ENCODE measurements at regions not wholly inside any gene's neighbourhood (a gene's known extent, or its start where the extent isn't known, plus 50 kb on each side); places are given as distances from the start of the nearest gene placed in this dataset.

DNA sequence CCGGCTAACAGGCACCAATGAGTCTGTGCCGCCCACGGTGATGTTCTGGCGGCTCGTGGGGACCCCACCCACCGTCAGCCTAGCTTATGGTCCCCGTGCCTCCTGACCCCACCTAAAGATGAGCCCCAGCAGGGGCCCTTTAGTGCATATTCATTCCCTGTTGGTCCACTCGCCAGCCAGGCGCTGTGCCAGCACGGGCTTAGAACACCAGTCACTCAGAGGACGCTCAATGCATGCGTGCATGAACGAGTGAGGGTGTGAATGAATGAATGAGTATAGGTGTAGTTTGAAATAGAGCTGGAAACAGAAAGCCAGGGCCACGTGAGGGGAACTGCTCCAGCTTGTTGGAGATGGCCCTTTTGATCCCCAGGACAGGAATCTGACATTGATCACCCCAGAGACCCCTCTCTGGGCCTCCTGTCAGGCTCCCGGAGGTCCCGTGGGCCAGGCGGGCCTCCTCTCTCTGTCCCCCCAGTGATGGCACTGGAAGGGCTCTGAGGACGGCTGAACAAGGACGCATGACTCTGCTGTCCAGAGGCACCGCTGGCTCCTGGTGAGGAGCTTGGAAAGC, 193.9 kb upstream of the C14orf180 start:
- no peak overlapping the region for H3K27ac ChIP-seq
- H3K4me3 ChIP-seq: no peak overlapping the region
- no peak for TF ChIP-seq POLR2AphosphoS5 (IDR thresholded peaks at IDR 0.05)
- TF ChIP-seq EP300 (IDR thresholded peaks at IDR 0.05): no peak
- TF ChIP-seq, protein P1, sequence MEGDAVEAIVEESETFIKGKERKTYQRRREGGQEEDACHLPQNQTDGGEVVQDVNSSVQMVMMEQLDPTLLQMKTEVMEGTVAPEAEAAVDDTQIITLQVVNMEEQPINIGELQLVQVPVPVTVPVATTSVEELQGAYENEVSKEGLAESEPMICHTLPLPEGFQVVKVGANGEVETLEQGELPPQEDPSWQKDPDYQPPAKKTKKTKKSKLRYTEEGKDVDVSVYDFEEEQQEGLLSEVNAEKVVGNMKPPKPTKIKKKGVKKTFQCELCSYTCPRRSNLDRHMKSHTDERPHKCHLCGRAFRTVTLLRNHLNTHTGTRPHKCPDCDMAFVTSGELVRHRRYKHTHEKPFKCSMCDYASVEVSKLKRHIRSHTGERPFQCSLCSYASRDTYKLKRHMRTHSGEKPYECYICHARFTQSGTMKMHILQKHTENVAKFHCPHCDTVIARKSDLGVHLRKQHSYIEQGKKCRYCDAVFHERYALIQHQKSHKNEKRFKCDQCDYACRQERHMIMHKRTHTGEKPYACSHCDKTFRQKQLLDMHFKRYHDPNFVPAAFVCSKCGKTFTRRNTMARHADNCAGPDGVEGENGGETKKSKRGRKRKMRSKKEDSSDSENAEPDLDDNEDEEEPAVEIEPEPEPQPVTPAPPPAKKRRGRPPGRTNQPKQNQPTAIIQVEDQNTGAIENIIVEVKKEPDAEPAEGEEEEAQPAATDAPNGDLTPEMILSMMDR (IDR thresholded peaks at IDR 0.05): no peak
- TF ChIP-seq POLR2A (IDR thresholded peaks at IDR 0.05): no peak
- intact Hi-C loops (cut with DNase I; ENCODE audit: low total_unique reads): no loop called here
- no peak for DNase-seq
- peaks cover 0 to 8% (median 0%) of the 10 kb centered on the region in 4 donors for H3K4me1 ChIP-seq
- 78 to 80% (median 79%) methylated on average over 19 to 20 of the region's 20 CpGs for WGBS, 5 donors
- no peaks in the 10 kb centered on the region for H3K36me3 ChIP-seq
- H3K27me3 ChIP-seq: peaks cover 0 to 33% (median 8%) of the 10 kb centered on the region in 3 donors
- peaks cover 0 to 9% (median 7%) of the 10 kb centered on the region in 4 donors for H3K9me3 ChIP-seq

DNA sequence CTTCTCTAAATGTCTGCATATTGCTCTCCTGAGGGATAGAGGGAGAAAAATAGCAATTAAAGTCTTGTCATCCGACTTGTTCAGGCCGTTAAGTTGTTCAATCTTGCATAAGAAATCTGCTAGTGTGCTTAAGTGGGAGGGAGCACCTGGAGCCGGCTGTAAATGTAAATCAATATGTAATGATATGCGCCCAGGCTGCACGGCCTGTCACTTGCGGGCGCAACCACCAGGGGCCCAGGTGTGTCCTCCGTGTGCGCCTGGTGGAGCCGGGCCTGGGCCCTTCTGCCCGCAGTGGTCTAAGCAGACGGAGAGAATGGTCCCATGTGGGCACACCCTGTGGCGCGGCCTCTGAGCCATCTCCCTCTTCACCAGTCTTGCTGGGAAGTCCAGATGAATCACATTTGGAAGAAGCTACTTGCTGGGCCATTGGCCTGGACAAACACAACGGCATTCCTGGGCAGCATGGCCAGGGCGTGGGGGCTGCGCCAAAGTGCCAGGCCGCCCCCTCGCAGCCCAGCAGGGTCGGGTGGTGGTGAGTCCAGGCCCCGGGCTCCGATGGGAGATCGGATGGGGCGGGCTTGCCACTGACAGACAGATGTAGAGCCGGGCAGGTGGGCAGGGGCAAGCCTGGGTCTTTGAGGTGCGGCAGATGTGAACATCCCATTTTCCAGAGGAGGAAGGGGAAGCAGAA, 193.3 kb upstream of the C14orf180 start:
- Histone ChIP-seq H3K4me3 (no peak overlapping the region), H3K9me3 (peaks cover 0 to 2% (median under 1%) of the 10 kb centered on the region in 4 donors), H3K4me1 (peaks cover 0 to 8% (median 0%) of the 10 kb centered on the region in 4 donors), H3K27me3 (peaks cover 0 to 33% (median 8%) of the 10 kb centered on the region in 3 donors), H3K27ac (no peak overlapping the region), H3K36me3 (no peaks in the 10 kb centered on the region)
- 87 to 92% (median 89%) methylated on average over 23 to 26 of the region's 26 CpGs for WGBS, 5 donors
- peak in 1 of 2 donors; percentile 0 for DNase-seq
- no peak for TF ChIP-seq EP300 (IDR thresholded peaks at IDR 0.05)
- TF ChIP-seq, protein P1 (IDR thresholded peaks at IDR 0.05): no peak
- no peak for TF ChIP-seq POLR2A (IDR thresholded peaks at IDR 0.05)
- no peak for TF ChIP-seq POLR2AphosphoS5 (IDR thresholded peaks at IDR 0.05)
- intact Hi-C loops (cut with DNase I; ENCODE audit: low total_unique reads): no loop called here

DNA sequence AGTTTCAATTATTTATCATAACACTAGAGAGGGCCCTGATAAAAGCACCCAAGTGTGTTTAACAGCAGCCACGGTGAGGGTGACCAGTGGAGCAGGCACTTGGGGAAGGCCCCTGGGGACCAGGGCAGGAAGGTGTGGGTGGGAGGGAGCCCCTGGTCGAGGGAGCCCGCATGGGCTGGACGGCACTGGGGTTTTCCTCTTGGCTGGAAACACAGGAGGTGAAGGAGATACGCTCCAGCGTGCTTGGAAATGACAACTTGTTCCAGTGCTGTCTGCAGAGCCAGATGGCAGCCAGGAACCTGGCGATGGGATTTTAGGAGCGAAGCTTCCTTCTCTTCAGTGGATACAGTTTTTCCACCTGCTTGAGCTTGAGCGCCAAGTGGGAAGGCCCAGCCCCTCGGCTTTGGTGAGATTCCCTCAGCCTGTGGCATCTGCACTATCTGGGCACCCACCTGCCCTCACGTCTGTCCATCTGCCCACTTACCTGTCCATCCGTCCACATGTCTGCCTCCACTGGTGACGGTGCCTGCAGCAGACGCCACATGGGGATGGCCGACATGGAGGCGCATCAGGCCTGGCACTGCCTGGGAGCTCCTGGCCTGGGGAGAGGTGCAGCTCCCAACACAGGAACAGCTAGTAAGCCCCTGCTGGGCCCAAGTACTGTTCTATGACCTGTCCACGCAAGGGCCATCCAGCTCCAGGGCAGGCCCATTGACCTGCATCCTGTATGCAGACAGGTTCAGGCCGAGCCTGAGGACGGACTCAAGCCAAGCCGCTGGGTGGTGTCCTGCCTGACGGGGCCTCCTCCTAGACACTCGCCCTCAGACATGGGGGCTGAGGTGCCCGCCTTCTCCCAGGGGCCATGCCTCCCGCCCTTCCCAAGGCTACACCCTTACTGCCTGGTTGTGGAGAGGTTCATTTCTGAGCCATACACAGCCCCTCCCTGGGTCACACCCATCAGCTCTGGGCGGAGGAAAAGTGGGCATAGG, 192.2 kb upstream of the C14orf180 start:
- Histone ChIP-seq H3K36me3 (no peaks in the 10 kb centered on the region), H3K27ac (no peak overlapping the region), H3K4me1 (peaks cover 0 to 8% (median 0%) of the 10 kb centered on the region in 4 donors), H3K9me3 (no peaks in the 10 kb centered on the region), H3K27me3 (peaks cover 0 to 33% (median 8%) of the 10 kb centered on the region in 3 donors), H3K4me3 (no peak overlapping the region)
- TF ChIP-seq, protein P1 (IDR thresholded peaks at IDR 0.05): no peak
- TF ChIP-seq EP300 (IDR thresholded peaks at IDR 0.05): no peak
- no peak for TF ChIP-seq POLR2A (IDR thresholded peaks at IDR 0.05)
- TF ChIP-seq POLR2AphosphoS5 (IDR thresholded peaks at IDR 0.05): no peak
- DNase-seq: peak in 1 of 2 donors; percentile 22
- intact Hi-C loops (cut with DNase I; ENCODE audit: low total_unique reads): no loop called here
- 85 to 89% (median 88%) methylated on average over 18 to 25 of the region's 25 CpGs for WGBS, 5 donors

DNA sequence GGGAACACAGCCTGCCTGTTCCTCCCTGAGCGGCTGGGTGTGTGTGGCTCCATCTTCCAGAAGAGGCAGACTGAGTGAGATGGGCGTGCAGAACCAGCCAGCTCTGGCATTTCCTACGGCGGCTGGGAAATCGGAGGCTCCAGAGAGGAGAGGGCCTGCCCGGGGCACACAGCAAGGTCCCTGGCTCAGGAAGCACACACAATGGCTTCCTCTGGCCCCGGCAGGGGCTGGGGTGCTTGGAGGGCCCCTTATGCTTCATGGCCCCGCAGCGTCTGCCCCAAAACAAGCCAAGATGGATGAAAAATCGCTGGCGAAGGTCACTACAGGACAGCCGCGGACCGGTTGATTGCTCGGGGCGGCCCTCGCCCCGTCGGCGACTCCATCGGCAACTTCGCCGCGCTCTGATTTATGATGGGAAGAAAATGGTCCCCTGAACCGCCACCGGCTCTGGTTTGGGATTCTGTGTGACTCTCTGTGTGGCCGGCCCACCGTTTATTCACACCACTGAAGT, 191.5 kb upstream of the C14orf180 start:
- peak in 1 of 2 donors; percentile 19 for DNase-seq
- Histone ChIP-seq H3K4me3 (no peak overlapping the region), H3K4me1 (peaks cover 0 to 8% (median 1%) of the 10 kb centered on the region in 4 donors), H3K36me3 (no peaks in the 10 kb centered on the region), H3K27me3 (peaks cover 0 to 33% (median 6%) of the 10 kb centered on the region in 3 donors), H3K9me3 (no peaks in the 10 kb centered on the region), H3K27ac (no peak overlapping the region)
- intact Hi-C loops (cut with DNase I; ENCODE audit: low total_unique reads): no loop called here
- TF ChIP-seq, protein P1 (IDR thresholded peaks at IDR 0.05): no peak
- TF ChIP-seq POLR2A (IDR thresholded peaks at IDR 0.05) (no peak), POLR2AphosphoS5 (IDR thresholded peaks at IDR 0.05) (no peak), EP300 (IDR thresholded peaks at IDR 0.05) (no peak)
- 87 to 92% (median 88%) methylated on average over 22 to 28 of the region's 28 CpGs for WGBS, 5 donors
